ENCODE measurements at regions not wholly inside any gene's neighbourhood (a gene's known extent, or its start where the extent isn't known, plus 50 kb on each side); places are given as distances from the start of the nearest gene placed in this dataset.
"Not testable (repeated sequence)": the region's sequence is repeated elsewhere in the genome, so short reads cannot be mapped to it uniquely, and the experiment has no call there.

GRCh38 chrX:34338046-34338445 lies 205.9 kb upstream of the FAM47A start:
- Mint-ChIP-seq H3K36me3 (ENCODE audit: low read depth, unreplicated experiment) (no peaks in the 10 kb centered on the region), H3K4me3 (ENCODE audit: unreplicated experiment) (no peak overlapping the region), H3K9me3 (ENCODE audit: unreplicated experiment) (no peaks in the 10 kb centered on the region), H3K4me1 (ENCODE audit: low read depth, unreplicated experiment) (no peaks in the 10 kb centered on the region), H3K27me3 (ENCODE audit: low read depth, unreplicated experiment) (no peaks in the 10 kb centered on the region), H3K27ac (ENCODE audit: unreplicated experiment) (no peak overlapping the region)
- no peak overlapping the region for H3K4me3 ChIP-seq (ENCODE audit: insufficient read depth, low read depth, low read length)
- no peaks in the 10 kb centered on the region for H3K4me1 ChIP-seq (ENCODE audit: insufficient read depth, low read length)
- H3K79me2 ChIP-seq (ENCODE audit: insufficient read depth, low read length) = no peaks in the 10 kb centered on the region
- no peaks in the 10 kb centered on the region for H4K20me1 ChIP-seq (ENCODE audit: insufficient read depth, low read length)
- H3K27me3 ChIP-seq (ENCODE audit: insufficient read depth, low read length) = no peaks in the 10 kb centered on the region
- H3K9me3 ChIP-seq (ENCODE audit: insufficient read depth, low read depth, low read length) = no peaks in the 10 kb centered on the region
- no peak overlapping the region for H3K27ac ChIP-seq (ENCODE audit: low read depth, low read length)
- FAIRE-seq (no peak), DNase-seq (ENCODE audit: low read depth) (no peak)
- TF ChIP-seq EZH2 (IDR thresholded peaks at IDR 0.05; ENCODE audit: insufficient read depth, low read length) (no peak), CTCF (IDR thresholded peaks at IDR 0.05; ENCODE audit: insufficient read depth, low read depth, low read length) (no peak)
- no peak overlapping the region for H3K4me2 ChIP-seq (ENCODE audit: low read length)
- no peak overlapping the region for H3K9ac ChIP-seq (ENCODE audit: low read length)
- H3K36me3 ChIP-seq (ENCODE audit: insufficient read depth, low read length) = no peaks in the 10 kb centered on the region
- H2AFZ ChIP-seq (ENCODE audit: low read depth, low read length) = no peak overlapping the region

- H3K36me3 ChIP-seq (ENCODE audit: insufficient read depth, low read length) = not testable (repeated sequence)
Observed at GRCh38 chrX:34335376-34335775, 203.3 kb upstream of the FAM47A start.

GRCh38 chrX:34332334-34332733 lies 200.2 kb upstream of the FAM47A start:
- Histone ChIP-seq H3K4me1 (ENCODE audit: insufficient read depth, low read length) (no peaks in the 10 kb centered on the region), H3K9ac (ENCODE audit: low read length) (no peak overlapping the region), H4K20me1 (ENCODE audit: insufficient read depth, low read length) (no peaks in the 10 kb centered on the region), H3K79me2 (ENCODE audit: insufficient read depth, low read length) (no peaks in the 10 kb centered on the region), H3K27ac (ENCODE audit: low read depth, low read length) (no peak overlapping the region), H3K4me2 (ENCODE audit: low read length) (no peak overlapping the region), H3K4me3 (ENCODE audit: insufficient read depth, low read depth, low read length) (no peak overlapping the region), H2AFZ (ENCODE audit: low read depth, low read length) (no peak overlapping the region), H3K9me3 (ENCODE audit: insufficient read depth, low read depth, low read length) (no peaks in the 10 kb centered on the region), H3K27me3 (ENCODE audit: insufficient read depth, low read length) (no peaks in the 10 kb centered on the region), H3K36me3 (ENCODE audit: insufficient read depth, low read length) (no peaks in the 10 kb centered on the region)
- Mint-ChIP-seq H3K27me3 (ENCODE audit: low read depth, unreplicated experiment) (no peaks in the 10 kb centered on the region), H3K27ac (ENCODE audit: unreplicated experiment) (no peak overlapping the region), H3K36me3 (ENCODE audit: low read depth, unreplicated experiment) (no peaks in the 10 kb centered on the region), H3K4me3 (ENCODE audit: unreplicated experiment) (no peak overlapping the region), H3K4me1 (ENCODE audit: low read depth, unreplicated experiment) (no peaks in the 10 kb centered on the region), H3K9me3 (ENCODE audit: unreplicated experiment) (no peaks in the 10 kb centered on the region)
- FAIRE-seq (no peak), DNase-seq (ENCODE audit: low read depth) (no peak)
- TF ChIP-seq EZH2 (IDR thresholded peaks at IDR 0.05; ENCODE audit: insufficient read depth, low read length) = no peak
- TF ChIP-seq CTCF (IDR thresholded peaks at IDR 0.05; ENCODE audit: insufficient read depth, low read depth, low read length) = no peak

More at GRCh38 chrX:34335376-34335775, 203.3 kb upstream of the FAM47A start:
- not testable (repeated sequence) for H3K4me1 ChIP-seq (ENCODE audit: insufficient read depth, low read length); DNase-seq (ENCODE audit: low read depth); H3K79me2 ChIP-seq (ENCODE audit: insufficient read depth, low read length); H3K4me2 ChIP-seq (ENCODE audit: low read length); H3K4me3 Mint-ChIP-seq (ENCODE audit: unreplicated experiment); H3K27ac ChIP-seq (ENCODE audit: low read depth, low read length); H3K36me3 Mint-ChIP-seq (ENCODE audit: low read depth, unreplicated experiment); H2AFZ ChIP-seq (ENCODE audit: low read depth, low read length); H3K4me3 ChIP-seq (ENCODE audit: insufficient read depth, low read depth, low read length); H3K9me3 Mint-ChIP-seq (ENCODE audit: unreplicated experiment); H3K4me1 Mint-ChIP-seq (ENCODE audit: low read depth, unreplicated experiment); H3K9me3 ChIP-seq (ENCODE audit: insufficient read depth, low read depth, low read length); H3K9ac ChIP-seq (ENCODE audit: low read length); H3K27me3 Mint-ChIP-seq (ENCODE audit: low read depth, unreplicated experiment); H4K20me1 ChIP-seq (ENCODE audit: insufficient read depth, low read length); H3K27ac Mint-ChIP-seq (ENCODE audit: unreplicated experiment); H3K27me3 ChIP-seq (ENCODE audit: insufficient read depth, low read length)
- peak; percentile 80 for FAIRE-seq
